Endothelial cell of umbilical vein (primary cell): ENCODE measurements at regions not wholly inside any gene's neighbourhood (a gene's known extent, or its start where the extent isn't known, plus 50 kb on each side); places are given as distances from the start of the nearest gene placed in this dataset.

Source experiments
- BruUV-seq: library from RNA; stranded (reverse); fragments of 400-500 nt; replicated peaks from 2 replicates; lab custom pipeline; 2021; lab: Mats Ljungman, UMichigan
- CTCF ChIA-PET: fragments of 300-600, 350-600 bp; sonication (Branson Sonifier 250); formaldehyde crosslinking; loops from one replicate; lab custom pipeline; 2021; ENCODE audit warnings: antibody characterized with exemption, inconsistent platforms; lab: Charles Lee
- POLR2A ChIA-PET: fragments of 300-600, 350-600 bp; sonication (Branson Sonifier 250); formaldehyde crosslinking; loops from one replicate; lab custom pipeline; 2021; ENCODE audit warnings: antibody characterized with exemption, inconsistent platforms; lab: Charles Lee
- DNase-seq: peaks from one replicate; pipeline ENCODE4 v3.0.0-alpha.2; 2011; ENCODE audit warnings: low read depth, low spot score
- FAIRE-seq: peaks from 2 replicates; lab custom pipeline; 2011; peaks lifted over from hg19 to GRCh38; lab: Jason Lieb, UNC
- H2AFZ ChIP-seq: 2 replicates; pipeline ENCODE4 v1.6.0; 2012; ENCODE audit warnings: low read depth, low read length, control low read depth, inconsistent platforms
- H3K27ac ChIP-seq: 2 replicates; pipeline ENCODE4 v1.5.1; 2011; ENCODE audit warnings: low read depth, mild to moderate bottlenecking, control low read depth, low read length, moderate library complexity; ENCODE audit not compliant: insufficient read depth
- H3K27me3 ChIP-seq, 2 experiments: 2 replicates each; pipeline versions ENCODE4 v1.6.0 to v1.6.1; 2011; ENCODE audit warnings: low read length in 2 of 2, mixed read lengths in 1 of 2; ENCODE audit not compliant: control insufficient read depth in 2 of 2, insufficient read depth in 2 of 2
- H3K36me3 ChIP-seq, 2 experiments: 2 replicates in 1 of 2; 3 replicates in 1 of 2; pipeline ENCODE4 v1.5.1; 2011; ENCODE audit warnings: low read length in 2 of 2, mild to moderate bottlenecking in 1 of 2, moderate library complexity in 1 of 2; ENCODE audit not compliant: control insufficient read depth in 2 of 2, insufficient read depth in 2 of 2; ENCODE audit errors: extremely low read depth in 1 of 2
- H3K4me1 ChIP-seq: 3 replicates; pipeline ENCODE4 v1.5.1; 2011; ENCODE audit warnings: mild to moderate bottlenecking, low read length; ENCODE audit not compliant: control insufficient read depth, insufficient read depth; ENCODE audit errors: extremely low read depth
- H3K4me2 ChIP-seq: 2 replicates; pipeline ENCODE4 v1.6.1; 2011; ENCODE audit warnings: low read length, control low read depth, mixed read lengths; ENCODE audit not compliant: insufficient read depth
- H3K4me3 ChIP-seq, 3 experiments: fragments of 200-600 bp in 1 of 3; sonication (generic), shearing (Covaris generic) in 1 of 3; replicated peaks in 1 of 3; 2 replicates each; pipeline ENCODE4 v1.5.1; 2011 to 2016; ENCODE audit warnings: control low read depth in 3 of 3, low read length in 3 of 3, mild to moderate bottlenecking in 2 of 3, inconsistent platforms in 1 of 3, low read depth in 1 of 3, moderate library complexity in 1 of 3; ENCODE audit not compliant: insufficient read depth in 1 of 3
- H3K79me2 ChIP-seq: 2 replicates; pipeline ENCODE4 v1.6.0; 2012; ENCODE audit warnings: low read length, inconsistent platforms; ENCODE audit not compliant: control insufficient read depth, insufficient read depth
- H3K9ac ChIP-seq: replicated peaks from 2 replicates; pipeline ENCODE3; 2011; ENCODE audit warnings: low read length, control low read depth; ENCODE audit not compliant: insufficient read depth; ENCODE audit errors: extremely low read depth
- H3K9me1 ChIP-seq: replicated peaks from 3 replicates; pipeline ENCODE4 v1.6.0; 2011; ENCODE audit warnings: mild to moderate bottlenecking, low read length; ENCODE audit not compliant: control insufficient read depth, insufficient read depth; ENCODE audit errors: extremely low read depth
- H3K9me3 ChIP-seq: replicated peaks from 2 replicates; pipeline ENCODE4 v1.5.1; 2012; ENCODE audit warnings: low read length, inconsistent platforms; ENCODE audit not compliant: control insufficient read depth, insufficient read depth
- H4K20me1 ChIP-seq: replicated peaks from 2 replicates; pipeline ENCODE3; 2011; ENCODE audit warnings: mild to moderate bottlenecking, low read length; ENCODE audit not compliant: control insufficient read depth, insufficient read depth; ENCODE audit errors: extremely low read depth
- CTCF ChIP-seq, 2 donors: IDR thresholded peaks; 1 replicate in 1 of 2; 2 replicates in 1 of 2; pipeline ENCODE4 v1.5.1; 2011; ENCODE audit warnings: low read length in 2 of 2, mild to moderate bottlenecking in 2 of 2, moderate library complexity in 2 of 2, control low read depth in 1 of 2, inconsistent platforms in 1 of 2, low read depth in 1 of 2; ENCODE audit not compliant: insufficient read depth in 1 of 2; ENCODE audit errors: extremely low read depth in 1 of 2
- EZH2 ChIP-seq: IDR thresholded peaks from 2 replicates; pipeline ENCODE4 v1.6.1; 2012; ENCODE audit warnings: borderline replicate concordance, low read depth, mild to moderate bottlenecking, moderate library complexity, low read length, inconsistent platforms; ENCODE audit not compliant: severe bottlenecking
- FOS ChIP-seq: IDR thresholded peaks from 2 replicates; pipeline ENCODE4 v1.6.1; 2011; ENCODE audit warnings: mild to moderate bottlenecking, low read length, moderate library complexity, borderline replicate concordance; ENCODE audit not compliant: insufficient read depth
- GATA2 ChIP-seq: IDR thresholded peaks from 2 replicates; pipeline ENCODE4 v1.7.0; 2011; ENCODE audit warnings: low read depth, mild to moderate bottlenecking, moderate library complexity, mixed read lengths, low read length; ENCODE audit not compliant: insufficient read length, insufficient read depth
- JUN ChIP-seq: IDR thresholded peaks from 2 replicates; pipeline ENCODE4 v1.6.1; 2011; ENCODE audit warnings: borderline replicate concordance, low read depth; ENCODE audit not compliant: insufficient read length, insufficient read depth
- MAX ChIP-seq: IDR thresholded peaks from 2 replicates; pipeline ENCODE4 v1.6.1; 2011; ENCODE audit not compliant: insufficient read depth, insufficient read length
- MYC ChIP-seq: IDR thresholded peaks from one replicate; pipeline ENCODE4 v1.6.1; 2011; ENCODE audit warnings: mild to moderate bottlenecking, low read depth, low read length
- POLR2A ChIP-seq: IDR thresholded peaks from 2 replicates; pipeline ENCODE4 v1.6.1; 2012; ENCODE audit warnings: low read depth, mild to moderate bottlenecking, control low read depth, low read length
- POLR2AphosphoS5 ChIP-seq: IDR thresholded peaks from 2 replicates; pipeline ENCODE4 v1.6.1; 2012; ENCODE audit warnings: low read depth, mild to moderate bottlenecking, control low read depth, low read length, moderate library complexity; ENCODE audit not compliant: insufficient read depth
- dilution Hi-C: fragments of 300-500 bp; cut with MboI; formaldehyde crosslinking; loops from one replicate; pipeline ENCODE4 v1.15.0; 2019; ENCODE audit warnings: low sequenced_read_pairs; ENCODE audit not compliant: extremely low pct_ligation_motif_present
- intact Hi-C: fragments of 100-400 bp; cut with micrococcal nuclease; formaldehyde crosslinking; loops from one replicate; pipeline ENCODE4 v1.10.0; 2022

GRCh38 chr6:12485226-12485764, 195.1 kb downstream of the EDN1 start:
- dilution Hi-C loops, result loop anchor here (25.0 kb wide), 2 partner anchors 102 to 198 kb away; partner anchors contain the start of gene EDN1
- Histone ChIP-seq H3K4me3 (no peak overlapping the region), H3K79me2 (no peaks in the 10 kb centered on the region), H4K20me1 (no peaks in the 10 kb centered on the region), H3K9ac (no peak overlapping the region), H3K9me3 (no peaks in the 10 kb centered on the region), H3K4me2 (peak overlapping the region; percentile 87), H3K4me1 (peaks cover 54% of the 10 kb centered on the region), H3K27ac (peak overlapping the region; percentile 74), H3K36me3 (no peaks in the 10 kb centered on the region), H3K9me1 (no peaks in the 10 kb centered on the region), H2AFZ (no peak overlapping the region), H3K27me3 (no peaks in the 10 kb centered on the region)
- ChIA-PET POLR2A (interaction anchor here (4.7 kb wide), 1 partner anchor 186 kb away, joined by 37 read pairs; no protein-coding TSS in a partner anchor), CTCF (interaction anchor here (1.0 to 5.3 kb wide), 5 partner anchors 18 to 830 kb away, joined by 3 to 58 read pairs (median 30); no protein-coding TSS in a partner anchor)
- intact Hi-C loops, result loop anchor here (10.0 kb wide), 1 partner anchor 720 kb away; no protein-coding TSS in a partner anchor
- no TSS peak for BruUV-seq
- no peak for TF ChIP-seq GATA2
- TF ChIP-seq POLR2AphosphoS5, result no peak
- TF ChIP-seq CTCF (IDR thresholded peaks at IDR 0.05; ENCODE audit: extremely low read depth in 1 of 2, insufficient read depth in 1 of 2, low read depth in 1 of 2, low read length in 2 of 2), result no peak
- TF ChIP-seq EZH2, result no peak
- TF ChIP-seq JUN, result no peak
- no peak for TF ChIP-seq MYC
- TF ChIP-seq POLR2A, result no peak
- TF ChIP-seq MAX, result no peak
- TF ChIP-seq FOS, result no peak
- DNase-seq (no peak), FAIRE-seq (no peak)
